A549 (cell line): ENCODE measurements at regions not wholly inside any gene's neighbourhood (a gene's known extent, or its start where the extent isn't known, plus 50 kb on each side); places are given as distances from the start of the nearest gene placed in this dataset.

Experiments
- ATAC-seq, 2 experiments: fragments of 200-7000 bp in 1 of 2; fragments of >200 bp in 1 of 2; cut with Nextera tagmentation in 1 of 2; cut with Tn5 transposase in 1 of 2; 3 replicates each; pipeline versions ENCODE4 v1.8.0 to v1.9.1; 2018 to 2020; ENCODE audit warnings: mild to moderate bottlenecking in 1 of 2, moderate library complexity in 1 of 2
- CTCF ChIA-PET: fragments of 300-600 bp; sonication (Branson Sonifier 250); formaldehyde crosslinking; extraction: SDS; loops from one replicate; lab custom pipeline; 2021; ENCODE audit warnings: antibody characterized with exemption, inconsistent platforms; lab: Yijun Ruan, JAX
- POLR2A ChIA-PET: fragments of 350-600 bp; formaldehyde crosslinking; extraction: SDS; loops from one replicate; lab custom pipeline; 2021; ENCODE audit warnings: antibody characterized with exemption, inconsistent platforms; lab: Yijun Ruan, JAX
- DNase-seq, 2 experiments: peaks; one replicate each; pipeline versions ENCODE4 v3.0.0 to v3.0.0-alpha.2; 2011 to 2016; ENCODE audit warnings: low read depth in 1 of 2, low spot score in 1 of 2
- FAIRE-seq: peaks from 2 replicates; lab custom pipeline; 2011; peaks lifted over from hg19 to GRCh38; lab: Jason Lieb, UNC
- H3K27ac ChIP-seq, 2 experiments: fragments of >200 bp; sonication (Bioruptor Twin); formaldehyde crosslinking; 3 replicates each; pipeline ENCODE4 v1.5.1; 2016 to 2017
- H3K4me1 ChIP-seq: fragments of >200 bp; sonication (Bioruptor Twin); formaldehyde crosslinking; 3 replicates; pipeline ENCODE4 v1.6.1; 2016
- H3K4me2 ChIP-seq: fragments of >200 bp; sonication (Bioruptor Twin); formaldehyde crosslinking; 3 replicates; pipeline ENCODE4 v1.6.1; 2016
- H3K4me3 ChIP-seq: fragments of >200 bp; sonication (Bioruptor Twin); formaldehyde crosslinking; 3 replicates; pipeline ENCODE4 v1.5.1; 2016
- H3K9me3 ChIP-seq: fragments of >200 bp; sonication (Bioruptor Twin); formaldehyde crosslinking; 3 replicates; pipeline ENCODE4 v1.6.1; 2016
- CBX2 ChIP-seq: fragments of 200-600 bp; sonication (generic); IDR thresholded peaks from 2 replicates; pipeline ENCODE4 v1.6.1; 2016; ENCODE audit warnings: low read depth, mild to moderate bottlenecking, borderline replicate concordance
- CHD2 ChIP-seq: fragments of 150-350 bp; IDR thresholded peaks from 2 replicates; pipeline ENCODE4 v1.6.1; 2014; ENCODE audit warnings: low read length; ENCODE audit not compliant: partially characterized antibody
- CHD4 ChIP-seq: fragments of 200-600 bp; sonication (generic); IDR thresholded peaks from 2 replicates; pipeline ENCODE4 v1.6.1; 2016; ENCODE audit warnings: antibody characterized with exemption, mild to moderate bottlenecking, borderline replicate concordance
- E2F6 ChIP-seq: IDR thresholded peaks from 2 replicates; pipeline ENCODE4 v1.6.1; 2012; ENCODE audit warnings: low read depth, borderline replicate concordance
- EHF ChIP-seq: fragments of 250-450 bp; sonication (Bioruptor Pico); IDR thresholded peaks from 2 replicates; pipeline ENCODE4 v1.5.0; 2020; ENCODE audit warnings: mild to moderate bottlenecking
- EHMT2 ChIP-seq: fragments of 200-600 bp; sonication (generic); IDR thresholded peaks from 2 replicates; pipeline ENCODE4 v1.6.1; 2016; ENCODE audit warnings: antibody characterized with exemption, low read depth, mild to moderate bottlenecking, moderate library complexity
- ELK1 ChIP-seq: fragments of 150-350 bp; IDR thresholded peaks from 2 replicates; pipeline ENCODE4 v1.6.1; 2014; ENCODE audit warnings: low read depth, mild to moderate bottlenecking, low read length
- EP300 ChIP-seq, 2 experiments: fragments of >200 bp; sonication (Bioruptor Twin); formaldehyde crosslinking; IDR thresholded peaks; 2 replicates in 1 of 2; 3 replicates in 1 of 2; pipeline ENCODE4 v1.6.1; 2016 to 2017
- FOSB ChIP-seq: fragments of 250-450 bp; sonication (Bioruptor Pico); IDR thresholded peaks from 2 replicates; pipeline ENCODE4 v1.5.0; 2020; ENCODE audit warnings: mild to moderate bottlenecking, moderate library complexity
- HDAC2 ChIP-seq: fragments of 200-600 bp; sonication (generic); IDR thresholded peaks from 2 replicates; pipeline ENCODE4 v1.6.1; 2016
- HMGXB4 ChIP-seq: fragments of 250-450 bp; sonication (Bioruptor Pico); IDR thresholded peaks from 2 replicates; pipeline ENCODE4 v1.5.0; 2021; ENCODE audit warnings: mild to moderate bottlenecking, moderate library complexity, borderline replicate concordance
- HOXB5 ChIP-seq: fragments of 250-450 bp; sonication (Bioruptor Pico); IDR thresholded peaks from 2 replicates; pipeline ENCODE4 v1.5.0; 2020; ENCODE audit warnings: mild to moderate bottlenecking, moderate library complexity
- KDM5A ChIP-seq: fragments of 200-600 bp; sonication (generic); IDR thresholded peaks from 2 replicates; pipeline ENCODE4 v1.6.1; 2016; ENCODE audit warnings: antibody characterized with exemption, mild to moderate bottlenecking
- MAFK ChIP-seq: fragments of 450-650 bp; IDR thresholded peaks from 2 replicates; pipeline ENCODE4 v1.6.1; 2014; ENCODE audit not compliant: partially characterized antibody
- MAZ ChIP-seq: fragments of 150-350 bp; IDR thresholded peaks from 2 replicates; pipeline ENCODE4 v1.6.1; 2014; ENCODE audit warnings: antibody characterized with exemption, low read depth, low read length, borderline replicate concordance
- NFE2L2 ChIP-seq: fragments of 150-350 bp; conservative IDR thresholded peaks from 2 replicates; pipeline ENCODE4 v1.6.1; 2014; ENCODE audit warnings: low read length
- NPAS2 ChIP-seq: fragments of 250-450 bp; sonication (Bioruptor Pico); IDR thresholded peaks from 2 replicates; pipeline ENCODE4 v1.8.0; 2022; ENCODE audit warnings: mild to moderate bottlenecking, moderate library complexity, borderline replicate concordance
- NR3C1 ChIP-seq: fragments of >200 bp; sonication (Bioruptor Twin); formaldehyde crosslinking; IDR thresholded peaks from 3 replicates; pipeline ENCODE4 v1.6.1; 2017
- PBX3 ChIP-seq: IDR thresholded peaks from 2 replicates; pipeline ENCODE4 v1.6.1; 2012
- PHF8 ChIP-seq: fragments of 200-600 bp; sonication (generic); IDR thresholded peaks from 2 replicates; pipeline ENCODE4 v1.6.1; 2016; ENCODE audit warnings: low read depth, mild to moderate bottlenecking, antibody characterized with exemption, moderate library complexity, borderline replicate concordance
- POLR2A ChIP-seq: IDR thresholded peaks from 2 replicates; pipeline ENCODE4 v1.6.1; 2012; ENCODE audit warnings: mild to moderate bottlenecking, low read length
- POLR2AphosphoS2 ChIP-seq: conservative IDR thresholded peaks from 2 replicates; pipeline ENCODE4 v1.6.1; 2012; ENCODE audit warnings: low read length, improper control_type of control experiment, inconsistent platforms
- RARB ChIP-seq: fragments of 250-450 bp; sonication (Bioruptor Pico); IDR thresholded peaks from 2 replicates; pipeline ENCODE4 v1.8.0; 2021; ENCODE audit warnings: mild to moderate bottlenecking, moderate library complexity
- RFX5 ChIP-seq: fragments of 450-650 bp; IDR thresholded peaks from 2 replicates; pipeline ENCODE4 v1.7.1; 2014; ENCODE audit warnings: antibody characterized with exemption, mild to moderate bottlenecking, moderate library complexity
- RNF2 ChIP-seq: fragments of 200-600 bp; sonication (generic); IDR thresholded peaks from 2 replicates; pipeline ENCODE4 v1.6.1; 2016; ENCODE audit warnings: low read depth, mild to moderate bottlenecking, antibody characterized with exemption, moderate library complexity, borderline replicate concordance
- ZNF302 ChIP-seq: fragments of 250-450 bp; sonication (Bioruptor Pico); IDR thresholded peaks from 2 replicates; pipeline ENCODE4 v1.9.0; 2021; ENCODE audit warnings: inconsistent platforms, mild to moderate bottlenecking, moderate library complexity
- ZSCAN20 ChIP-seq: fragments of 250-450 bp; sonication (Bioruptor Pico); IDR thresholded peaks from 2 replicates; pipeline ENCODE4 v1.8.0; 2022; ENCODE audit warnings: mild to moderate bottlenecking, moderate library complexity
- whole genome bisulfite sequencing: methylation state at CpG from one replicate; pipeline ENCODE4 v1.1.6; 2017; ENCODE audit errors: missing lambda C conversion rate; 5-methylcytosine and 5-hydroxymethylcytosine counted together

GRCh38 chr18:79626905-79627749 is 52.5 kb upstream of the CTDP1 start:
- TF ChIP-seq EP300 (IDR thresholded peaks at IDR 0.05) = no peak
- TF ChIP-seq POLR2A = no peak
- no peak for TF ChIP-seq FOSB
- TF ChIP-seq ZSCAN20 (CRISPR knock-in tag) = no peak
- TF ChIP-seq CHD4 = no peak
- no peak for TF ChIP-seq PHF8
- no peak for TF ChIP-seq HOXB5 (CRISPR knock-in tag)
- no peak for TF ChIP-seq EHF (CRISPR knock-in tag)
- TF ChIP-seq E2F6 = no peak
- no peak for TF ChIP-seq RFX5
- no peak for TF ChIP-seq ELK1
- ChIA-PET POLR2A (no interaction called here), CTCF (no interaction called here)
- WGBS = 74% methylated on average over 15 of the region's 45 CpGs
- FAIRE-seq = no peak
- DNase-seq = no peak
- Histone ChIP-seq H3K4me2 (no peak overlapping the region), H3K27ac (no peak overlapping the region), H3K9me3 (no peaks in the 10 kb centered on the region), H3K4me3 (no peak overlapping the region), H3K4me1 (no peaks in the 10 kb centered on the region)
- no peak for ATAC-seq

- Histone ChIP-seq H3K9me3 (no peaks in the 10 kb centered on the region), H3K4me1 (no peaks in the 10 kb centered on the region), H3K4me2 (no peak overlapping the region), H3K27ac (no peak overlapping the region), H3K4me3 (no peak overlapping the region)
- ATAC-seq (no peak), FAIRE-seq (no peak), DNase-seq (no peak)
- POLR2A ChIA-PET = no interaction called here
- TF ChIP-seq KDM5A (no peak), HMGXB4 (CRISPR knock-in tag) (no peak), MAZ (no peak), EHF (CRISPR knock-in tag) (no peak), RNF2 (no peak), CHD2 (no peak), RARB (no peak), ELK1 (no peak), MAFK (no peak), CBX2 (no peak), PBX3 (no peak), POLR2AphosphoS2 (no peak), NFE2L2 (no peak), HDAC2 (no peak), CHD4 (no peak), NPAS2 (no peak), EHMT2 (no peak), NR3C1 (no peak), ZNF302 (CRISPR knock-in tag) (no peak)
- CTCF ChIA-PET = interaction anchor here (1.6 kb wide), 1 partner anchor 247 kb away, joined by 5 read pairs; no protein-coding TSS in a partner anchor
- WGBS = 50% methylated on average over 17 of the region's 19 CpGs
Measured at GRCh38 chr18:79627750-79628294, 51.8 kb upstream of the CTDP1 start.
